GM23338 (cell line): ENCODE measurements at regions not wholly inside any gene's neighbourhood (a gene's known extent, or its start where the extent isn't known, plus 50 kb on each side); places are given as distances from the start of the nearest gene placed in this dataset.

Source experiments
- ATAC-seq: fragments of 200-7000 bp; cut with Tn5 transposase; 3 replicates; pipeline ENCODE4 v1.9.1; 2020
- DNase-seq: peaks from one replicate; pipeline ENCODE4 v3.0.0-alpha.2; 2015; ENCODE audit warnings: low spot score
- H2AFZ ChIP-seq: fragments of 200-600 bp; sonication (generic); 2 replicates; pipeline ENCODE4 v1.8.0; 2016; ENCODE audit warnings: antibody characterized with exemption, mild to moderate bottlenecking, moderate library complexity
- H3F3A ChIP-seq: fragments of 200-600 bp; sonication (generic); replicated peaks from 2 replicates; pipeline ENCODE4 v1.8.0; 2017; ENCODE audit warnings: antibody characterized with exemption, mixed run types, low read depth
- H3K27ac ChIP-seq: fragments of 200-600 bp; sonication (generic); 2 replicates; pipeline ENCODE4 v1.6.1; 2016; ENCODE audit warnings: low read depth
- H3K27me3 ChIP-seq: fragments of 200-600 bp; sonication (generic); 2 replicates; pipeline ENCODE4 v1.8.0; 2016; ENCODE audit warnings: mild to moderate bottlenecking, mixed run types, moderate library complexity; ENCODE audit not compliant: insufficient read depth
- H3K36me3 ChIP-seq: fragments of 200-600 bp; sonication (generic); 2 replicates; pipeline ENCODE4 v1.8.0; 2016; ENCODE audit warnings: mild to moderate bottlenecking; ENCODE audit not compliant: insufficient read depth
- H3K4me1 ChIP-seq: fragments of 200-600 bp; sonication (generic); 2 replicates; pipeline ENCODE4 v1.8.0; 2016; ENCODE audit warnings: mild to moderate bottlenecking, moderate library complexity; ENCODE audit not compliant: insufficient read depth
- H3K4me2 ChIP-seq: fragments of 200-600 bp; sonication (generic); 2 replicates; pipeline ENCODE4 v1.7.1; 2017; ENCODE audit warnings: mixed run types
- H3K4me3 ChIP-seq: fragments of 200-600 bp; sonication (generic); 2 replicates; pipeline ENCODE4 v1.6.1; 2016; ENCODE audit warnings: mixed run types
- H3K79me2 ChIP-seq: fragments of 200-600 bp; sonication (generic); replicated peaks from 2 replicates; pipeline ENCODE4 v1.8.0; 2017; ENCODE audit warnings: mild to moderate bottlenecking; ENCODE audit not compliant: insufficient read depth
- H3K9me2 ChIP-seq: fragments of 200-600 bp; sonication (generic); 2 replicates; pipeline ENCODE4 v1.8.0; 2017; ENCODE audit not compliant: insufficient read depth
- H4K20me1 ChIP-seq: fragments of 200-600 bp; sonication (generic); replicated peaks from 2 replicates; pipeline ENCODE4 v1.8.0; 2017; ENCODE audit warnings: mild to moderate bottlenecking; ENCODE audit not compliant: insufficient read depth
- H3K27ac Mint-ChIP-seq: 2 replicates; pipeline ENCODE4 v1.8.0; 2020; ENCODE audit warnings: inconsistent platforms, mild to moderate bottlenecking, moderate library complexity, mixed read lengths
- H3K27me3 Mint-ChIP-seq: 3 replicates; pipeline ENCODE4 v1.8.0; 2022; ENCODE audit warnings: low read depth, mild to moderate bottlenecking, moderate library complexity, mixed read lengths, inconsistent platforms; ENCODE audit not compliant: insufficient read depth, poor library complexity
- H3K36me3 Mint-ChIP-seq: 3 replicates; pipeline ENCODE4 v1.8.0; 2021; ENCODE audit warnings: low read depth, mild to moderate bottlenecking, inconsistent platforms, moderate library complexity, mixed read lengths
- H3K4me1 Mint-ChIP-seq: 3 replicates; pipeline ENCODE4 v1.8.0; 2020; ENCODE audit warnings: mild to moderate bottlenecking, inconsistent platforms, mixed read lengths
- H3K4me3 Mint-ChIP-seq: 3 replicates; pipeline ENCODE4 v1.8.0; 2021; ENCODE audit warnings: moderate library complexity, mild to moderate bottlenecking, inconsistent platforms, mixed read lengths
- H3K9me3 Mint-ChIP-seq: 3 replicates; pipeline ENCODE4 v1.8.0; 2020; ENCODE audit warnings: moderate library complexity, mild to moderate bottlenecking, inconsistent platforms, mixed read lengths
- EZH2phosphoT487 ChIP-seq: fragments of 200-600 bp; sonication (generic); IDR thresholded peaks from one replicate; pipeline ENCODE4 v1.8.1; 2018; ENCODE audit warnings: antibody characterized with exemption; ENCODE audit not compliant: unreplicated experiment
- JUNB ChIP-seq: IDR thresholded peaks from one replicate; pipeline ENCODE4 v1.6.1; 2016; ENCODE audit warnings: antibody characterized with exemption; ENCODE audit not compliant: unreplicated experiment
- NANOG ChIP-seq: IDR thresholded peaks from 2 replicates; pipeline ENCODE4 v1.6.1; 2016; ENCODE audit warnings: antibody characterized with exemption, borderline replicate concordance
- POLR2AphosphoS5 ChIP-seq: IDR thresholded peaks from 2 replicates; pipeline ENCODE4 v1.6.1; 2016; ENCODE audit warnings: antibody characterized with exemption, low read depth
- STAT1 ChIP-seq: IDR thresholded peaks from one replicate; pipeline ENCODE4 v1.6.1; 2016; ENCODE audit warnings: antibody characterized with exemption; ENCODE audit not compliant: unreplicated experiment
- ZNF114 ChIP-seq: fragments of 250-450 bp; sonication (Bioruptor Pico); IDR thresholded peaks from 2 replicates; pipeline ENCODE4 v1.5.0; 2020; ENCODE audit warnings: mild to moderate bottlenecking, moderate library complexity
- TF ChIP-seq, protein P1 (sequence below): fragments of 250-450 bp; sonication (Bioruptor Pico); IDR thresholded peaks from 2 replicates; pipeline ENCODE4 v1.5.0; 2020; ENCODE audit warnings: mild to moderate bottlenecking, moderate library complexity
- TF ChIP-seq, protein P2 (sequence below): IDR thresholded peaks from 2 replicates; pipeline ENCODE4 v1.6.1; 2016; ENCODE audit warnings: antibody characterized with exemption

DNA sequence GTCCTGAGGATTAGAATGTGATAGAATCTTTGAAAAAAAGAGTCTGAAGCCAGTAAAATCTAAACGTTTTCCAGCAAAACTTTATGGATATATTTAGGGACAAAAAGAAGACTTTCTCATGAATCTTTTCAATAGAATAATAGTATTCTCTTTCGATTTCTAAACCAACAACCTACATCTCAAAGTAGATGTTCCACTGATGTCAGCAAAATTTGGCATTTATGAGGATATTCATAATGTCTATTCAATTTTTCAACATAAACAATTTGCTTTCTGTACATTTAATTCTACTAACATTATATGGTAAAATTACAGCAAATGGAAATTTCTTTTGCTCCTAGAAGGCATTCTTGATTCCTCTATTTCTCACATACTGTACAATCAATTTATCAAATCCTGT lies 886.5 kb downstream of the CENPC start:
- Histone ChIP-seq H3K4me1 (no peaks in the 10 kb centered on the region), H4K20me1 (no peaks in the 10 kb centered on the region), H3K79me2 (no peaks in the 10 kb centered on the region), H2AFZ (no peak overlapping the region), H3F3A (no peaks in the 10 kb centered on the region), H3K27me3 (no peaks in the 10 kb centered on the region), H3K4me3 (no peak overlapping the region), H3K9me2 (no peaks in the 10 kb centered on the region), H3K4me2 (no peak overlapping the region), H3K36me3 (no peaks in the 10 kb centered on the region), H3K27ac (no peak overlapping the region)
- H3K36me3 Mint-ChIP-seq = no peaks in the 10 kb centered on the region
- H3K27me3 Mint-ChIP-seq = no peaks in the 10 kb centered on the region
- H3K27ac Mint-ChIP-seq = no peak overlapping the region
- H3K9me3 Mint-ChIP-seq = no peaks in the 10 kb centered on the region
- H3K4me1 Mint-ChIP-seq = peaks cover 4% of the 10 kb centered on the region; the same call in 2 of the 3 replicates
- no peak for ATAC-seq
- H3K4me3 Mint-ChIP-seq = no peak overlapping the region
- TF ChIP-seq NANOG (no peak), JUNB (no peak), EZH2phosphoT487 (no peak), ZNF114 (CRISPR knock-in tag) (no peak), POLR2AphosphoS5 (no peak), STAT1 (no peak)
- TF ChIP-seq, protein P1, sequence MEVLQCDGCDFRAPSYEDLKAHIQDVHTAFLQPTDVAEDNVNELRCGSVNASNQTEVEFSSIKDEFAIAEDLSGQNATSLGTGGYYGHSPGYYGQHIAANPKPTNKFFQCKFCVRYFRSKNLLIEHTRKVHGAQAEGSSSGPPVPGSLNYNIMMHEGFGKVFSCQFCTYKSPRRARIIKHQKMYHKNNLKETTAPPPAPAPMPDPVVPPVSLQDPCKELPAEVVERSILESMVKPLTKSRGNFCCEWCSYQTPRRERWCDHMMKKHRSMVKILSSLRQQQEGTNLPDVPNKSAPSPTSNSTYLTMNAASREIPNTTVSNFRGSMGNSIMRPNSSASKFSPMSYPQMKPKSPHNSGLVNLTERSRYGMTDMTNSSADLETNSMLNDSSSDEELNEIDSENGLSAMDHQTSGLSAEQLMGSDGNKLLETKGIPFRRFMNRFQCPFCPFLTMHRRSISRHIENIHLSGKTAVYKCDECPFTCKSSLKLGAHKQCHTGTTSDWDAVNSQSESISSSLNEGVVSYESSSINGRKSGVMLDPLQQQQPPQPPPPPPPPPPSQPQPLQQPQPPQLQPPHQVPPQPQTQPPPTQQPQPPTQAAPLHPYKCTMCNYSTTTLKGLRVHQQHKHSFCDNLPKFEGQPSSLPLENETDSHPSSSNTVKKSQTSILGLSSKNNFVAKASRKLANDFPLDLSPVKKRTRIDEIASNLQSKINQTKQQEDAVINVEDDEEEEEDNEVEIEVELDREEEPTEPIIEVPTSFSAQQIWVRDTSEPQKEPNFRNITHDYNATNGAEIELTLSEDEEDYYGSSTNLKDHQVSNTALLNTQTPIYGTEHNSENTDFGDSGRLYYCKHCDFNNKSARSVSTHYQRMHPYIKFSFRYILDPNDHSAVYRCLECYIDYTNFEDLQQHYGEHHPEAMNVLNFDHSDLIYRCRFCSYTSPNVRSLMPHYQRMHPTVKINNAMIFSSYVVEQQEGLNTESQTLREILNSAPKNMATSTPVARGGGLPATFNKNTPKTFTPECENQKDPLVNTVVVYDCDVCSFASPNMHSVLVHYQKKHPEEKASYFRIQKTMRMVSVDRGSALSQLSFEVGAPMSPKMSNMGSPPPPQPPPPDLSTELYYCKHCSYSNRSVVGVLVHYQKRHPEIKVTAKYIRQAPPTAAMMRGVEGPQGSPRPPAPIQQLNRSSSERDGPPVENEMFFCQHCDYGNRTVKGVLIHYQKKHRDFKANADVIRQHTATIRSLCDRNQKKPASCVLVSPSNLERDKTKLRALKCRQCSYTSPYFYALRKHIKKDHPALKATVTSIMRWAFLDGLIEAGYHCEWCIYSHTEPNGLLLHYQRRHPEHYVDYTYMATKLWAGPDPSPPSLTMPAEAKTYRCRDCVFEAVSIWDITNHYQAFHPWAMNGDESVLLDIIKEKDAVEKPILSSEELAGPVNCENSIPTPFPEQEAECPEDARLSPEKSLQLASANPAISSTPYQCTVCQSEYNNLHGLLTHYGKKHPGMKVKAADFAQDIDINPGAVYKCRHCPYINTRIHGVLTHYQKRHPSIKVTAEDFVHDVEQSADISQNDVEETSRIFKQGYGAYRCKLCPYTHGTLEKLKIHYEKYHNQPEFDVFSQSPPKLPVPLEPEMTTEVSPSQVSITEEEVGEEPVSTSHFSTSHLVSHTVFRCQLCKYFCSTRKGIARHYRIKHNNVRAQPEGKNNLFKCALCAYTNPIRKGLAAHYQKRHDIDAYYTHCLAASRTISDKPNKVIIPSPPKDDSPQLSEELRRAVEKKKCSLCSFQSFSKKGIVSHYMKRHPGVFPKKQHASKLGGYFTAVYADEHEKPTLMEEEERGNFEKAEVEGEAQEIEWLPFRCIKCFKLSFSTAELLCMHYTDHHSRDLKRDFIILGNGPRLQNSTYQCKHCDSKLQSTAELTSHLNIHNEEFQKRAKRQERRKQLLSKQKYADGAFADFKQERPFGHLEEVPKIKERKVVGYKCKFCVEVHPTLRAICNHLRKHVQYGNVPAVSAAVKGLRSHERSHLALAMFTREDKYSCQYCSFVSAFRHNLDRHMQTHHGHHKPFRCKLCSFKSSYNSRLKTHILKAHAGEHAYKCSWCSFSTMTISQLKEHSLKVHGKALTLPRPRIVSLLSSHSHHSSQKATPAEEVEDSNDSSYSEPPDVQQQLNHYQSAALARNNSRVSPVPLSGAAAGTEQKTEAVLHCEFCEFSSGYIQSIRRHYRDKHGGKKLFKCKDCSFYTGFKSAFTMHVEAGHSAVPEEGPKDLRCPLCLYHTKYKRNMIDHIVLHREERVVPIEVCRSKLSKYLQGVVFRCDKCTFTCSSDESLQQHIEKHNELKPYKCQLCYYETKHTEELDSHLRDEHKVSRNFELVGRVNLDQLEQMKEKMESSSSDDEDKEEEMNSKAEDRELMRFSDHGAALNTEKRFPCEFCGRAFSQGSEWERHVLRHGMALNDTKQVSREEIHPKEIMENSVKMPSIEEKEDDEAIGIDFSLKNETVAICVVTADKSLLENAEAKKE (CRISPR knock-in tag) = no peak
- TF ChIP-seq, protein P2, sequence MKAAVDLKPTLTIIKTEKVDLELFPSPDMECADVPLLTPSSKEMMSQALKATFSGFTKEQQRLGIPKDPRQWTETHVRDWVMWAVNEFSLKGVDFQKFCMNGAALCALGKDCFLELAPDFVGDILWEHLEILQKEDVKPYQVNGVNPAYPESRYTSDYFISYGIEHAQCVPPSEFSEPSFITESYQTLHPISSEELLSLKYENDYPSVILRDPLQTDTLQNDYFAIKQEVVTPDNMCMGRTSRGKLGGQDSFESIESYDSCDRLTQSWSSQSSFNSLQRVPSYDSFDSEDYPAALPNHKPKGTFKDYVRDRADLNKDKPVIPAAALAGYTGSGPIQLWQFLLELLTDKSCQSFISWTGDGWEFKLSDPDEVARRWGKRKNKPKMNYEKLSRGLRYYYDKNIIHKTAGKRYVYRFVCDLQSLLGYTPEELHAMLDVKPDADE = no peak
- DNase-seq = no peak
